HCT116 (cell line): ENCODE measurements at regions not wholly inside any gene's neighbourhood (a gene's known extent, or its start where the extent isn't known, plus 50 kb on each side); places are given as distances from the start of the nearest gene placed in this dataset.

Experiments used
- ATAC-seq: fragments of 200-7000 bp; cut with Tn5 transposase; 2 replicates; pipeline ENCODE4 v1.9.1; 2020; ENCODE audit warnings: mild to moderate bottlenecking, moderate library complexity
- BruUV-seq: library from RNA; stranded (reverse); fragments of 400-500 nt; replicated peaks from 2 replicates; lab custom pipeline; 2021; lab: Mats Ljungman, UMichigan
- CTCF ChIA-PET: fragments of 300-600 bp; sonication (Branson Sonifier 250); formaldehyde crosslinking; loops from one replicate; lab custom pipeline; 2021; ENCODE audit warnings: antibody characterized with exemption; lab: Charles Lee
- POLR2A ChIA-PET: fragments of 300-600, 350-600 bp; sonication (Branson Sonifier 250); formaldehyde crosslinking; loops from one replicate; lab custom pipeline; 2021; ENCODE audit warnings: antibody characterized with exemption; lab: Charles Lee
- RAD21 ChIA-PET, 2 experiments: fragments of 300-600 bp; sonication (Branson Sonifier 250); formaldehyde crosslinking; loops; one replicate each; lab custom pipeline; 2023; ENCODE audit warnings: low total read pairs in 2 of 2; ENCODE audit not compliant: uncharacterized antibody in 2 of 2, unreplicated experiment in 2 of 2, low non-redundant PET in 1 of 2; lab: Charles Lee
- DNase-seq: peaks from one replicate; pipeline ENCODE4 v3.0.0-alpha.2; 2010; ENCODE audit warnings: low read depth, low spot score
- H2AFZ ChIP-seq: fragments of 200-600 bp; shearing (Covaris generic), sonication (generic); 2 replicates; pipeline ENCODE4 v1.6.1; 2017; ENCODE audit warnings: low read depth, mixed run types, mixed read lengths, antibody characterized with exemption, low read length; ENCODE audit not compliant: poor library complexity, severe bottlenecking
- H3K27ac ChIP-seq: 2 replicates; pipeline ENCODE4 v1.5.1; 2012; ENCODE audit warnings: low read depth, low read length
- H3K27me3 ChIP-seq: fragments of 200-600 bp; sonication (generic); 2 replicates; pipeline ENCODE4 v1.6.1; 2016; ENCODE audit warnings: mixed run types, low read length, mixed read lengths; ENCODE audit not compliant: insufficient read depth
- H3K36me3 ChIP-seq, 2 experiments: fragments of 200-500 bp in 1 of 2; fragments of 200-600 bp in 1 of 2; sonication (Bioruptor generic) in 1 of 2; sonication (generic) in 1 of 2; 2 replicates each; pipeline versions ENCODE4 v1.5.1 to v1.6.1; 2014 to 2016; ENCODE audit warnings: low read length in 2 of 2, inconsistent platforms in 1 of 2, mixed read lengths in 1 of 2, mixed run types in 1 of 2; ENCODE audit not compliant: insufficient read depth in 2 of 2, control insufficient read depth in 1 of 2
- H3K4me1 ChIP-seq, 2 experiments: fragments of 200-600 bp in 1 of 2; sonication (generic) in 1 of 2; 2 replicates each; pipeline versions ENCODE4 v1.5.1 to v1.6.1; 2012 to 2017; ENCODE audit warnings: low read length in 2 of 2, inconsistent platforms in 1 of 2, mild to moderate bottlenecking in 1 of 2, mixed read lengths in 1 of 2, mixed run types in 1 of 2, moderate library complexity in 1 of 2; ENCODE audit not compliant: insufficient read depth in 2 of 2, control insufficient read depth in 1 of 2
- H3K4me2 ChIP-seq: fragments of 200-600 bp; sonication (generic); 2 replicates; pipeline ENCODE4 v1.6.1; 2017; ENCODE audit warnings: mixed run types, low read length, mixed read lengths
- H3K4me3 ChIP-seq, 2 experiments: fragments of 200-600 bp in 1 of 2; sonication (generic) in 1 of 2; replicated peaks in 1 of 2; 2 replicates each; pipeline ENCODE4 v1.5.1; 2011 to 2016; ENCODE audit warnings: low read length in 2 of 2, control low read depth in 1 of 2, low read depth in 1 of 2, mild to moderate bottlenecking in 1 of 2, mixed read lengths in 1 of 2, mixed run types in 1 of 2
- H3K79me2 ChIP-seq: fragments of 200-600 bp; sonication (generic); 2 replicates; pipeline ENCODE4 v1.6.1; 2017; ENCODE audit warnings: mild to moderate bottlenecking, mixed run types, low read length, moderate library complexity, mixed read lengths; ENCODE audit not compliant: insufficient read depth
- H3K9ac ChIP-seq: fragments of 200-600 bp; sonication (generic); 2 replicates; pipeline ENCODE4 v1.6.1; 2016; ENCODE audit warnings: low read length, mixed read lengths
- H3K9me2 ChIP-seq: fragments of 200-600 bp; sonication (generic), shearing (Covaris generic); 2 replicates; pipeline ENCODE4 v1.6.1; 2017; ENCODE audit warnings: mixed run types, mild to moderate bottlenecking, moderate library complexity; ENCODE audit not compliant: insufficient read depth
- H3K9me3 ChIP-seq, 2 experiments: fragments of 200-500 bp in 1 of 2; fragments of 200-600 bp in 1 of 2; sonication (Bioruptor generic) in 1 of 2; sonication (generic) in 1 of 2; 2 replicates each; pipeline ENCODE4 v1.6.1; 2014 to 2017; ENCODE audit warnings: low read length in 2 of 2, mixed read lengths in 2 of 2, inconsistent platforms in 1 of 2, low read depth in 1 of 2, mild to moderate bottlenecking in 1 of 2, mixed run types in 1 of 2, moderate library complexity in 1 of 2; ENCODE audit not compliant: control insufficient read depth in 1 of 2, insufficient read depth in 1 of 2
- H4K20me1 ChIP-seq: fragments of 200-600 bp; sonication (generic), shearing (Covaris generic); 2 replicates; pipeline ENCODE4 v1.6.1; 2017; ENCODE audit warnings: mixed run types, mild to moderate bottlenecking, moderate library complexity; ENCODE audit not compliant: insufficient read depth
- ATF3 ChIP-seq: IDR thresholded peaks from 2 replicates; pipeline ENCODE4 v1.6.1; 2012
- EGR1 ChIP-seq: IDR thresholded peaks from 2 replicates; pipeline ENCODE4 v1.6.1; 2012; ENCODE audit warnings: low read depth
- ELF1 ChIP-seq: IDR thresholded peaks from 2 replicates; pipeline ENCODE4 v1.6.1; 2012; ENCODE audit warnings: low read depth, borderline replicate concordance
- EZH2phosphoT487 ChIP-seq: fragments of 200-600 bp; IDR thresholded peaks from 2 replicates; pipeline ENCODE4 v1.6.1; 2018; ENCODE audit warnings: antibody characterized with exemption, borderline replicate concordance
- FOSL1 ChIP-seq: IDR thresholded peaks from 2 replicates; pipeline ENCODE4 v1.6.1; 2012; ENCODE audit warnings: low read depth
- JUND ChIP-seq: IDR thresholded peaks from 2 replicates; pipeline ENCODE4 v1.6.1; 2012
- MAX ChIP-seq: IDR thresholded peaks from 2 replicates; pipeline ENCODE4 v1.6.1; 2012
- POLR2AphosphoS5 ChIP-seq: IDR thresholded peaks from 2 replicates; pipeline ENCODE4 v1.6.1; 2011; ENCODE audit warnings: mild to moderate bottlenecking, low read depth, low read length, moderate library complexity
- RAD21 ChIP-seq: IDR thresholded peaks from 2 replicates; pipeline ENCODE4 v1.6.1; 2012; ENCODE audit warnings: low read depth, mild to moderate bottlenecking
- REST ChIP-seq: IDR thresholded peaks from 2 replicates; pipeline ENCODE4 v1.6.1; 2012; ENCODE audit warnings: low read depth
- SIN3A ChIP-seq: IDR thresholded peaks from 2 replicates; pipeline ENCODE4 v1.6.1; 2012; ENCODE audit warnings: low read depth
- SP1 ChIP-seq: IDR thresholded peaks from 2 replicates; pipeline ENCODE4 v1.6.1; 2012; ENCODE audit warnings: low read depth
- TCF7L2 ChIP-seq: IDR thresholded peaks from 2 replicates; pipeline ENCODE4 v1.7.0; 2011; ENCODE audit warnings: borderline replicate concordance, inconsistent platforms; ENCODE audit not compliant: insufficient read depth, insufficient read length; ENCODE audit errors: extremely low read depth
- ZBTB33 ChIP-seq: IDR thresholded peaks from 2 replicates; pipeline ENCODE4 v1.6.1; 2011; ENCODE audit warnings: mild to moderate bottlenecking, low read length, moderate library complexity; ENCODE audit not compliant: insufficient replicate concordance; ENCODE audit errors: extremely low read depth
- ZFX ChIP-seq: fragments of 450-650 bp; IDR thresholded peaks from 2 replicates; pipeline ENCODE4 v1.6.1; 2017
- ZNF274 ChIP-seq: fragments of 200-500 bp; sonication (Bioruptor generic); IDR thresholded peaks from 2 replicates; pipeline ENCODE4 v1.6.1; 2014; ENCODE audit warnings: mild to moderate bottlenecking, low read depth, low read length, inconsistent platforms
- intact Hi-C: fragments of 100-400 bp; cut with micrococcal nuclease; formaldehyde crosslinking; loops from 2 replicates; pipeline ENCODE4 v1.10.0; 2022

GRCh38 chr1:189774721-189775287 lies 702.9 kb downstream of the BRINP3 start:
- Histone ChIP-seq H3K9me3 (no peaks in the 10 kb centered on the region), H3K4me2 (peak overlapping the region; percentile 6; the same call in 1 of the 2 replicates), H3K9ac (no peak overlapping the region), H3K9me2 (no peaks in the 10 kb centered on the region), H3K27me3 (no peaks in the 10 kb centered on the region), H3K4me3 (no peak overlapping the region), H3K79me2 (no peaks in the 10 kb centered on the region), H3K4me1 (peaks cover 0 to 4% of the 10 kb centered on the region in 2 experiments; a peak in 1 of 4 replicates), H2AFZ (no peak overlapping the region), H3K36me3 (no peaks in the 10 kb centered on the region), H3K27ac (no peak overlapping the region), H4K20me1 (no peaks in the 10 kb centered on the region)
- DNase-seq, result no peak
- TF ChIP-seq JUND (no peak), EZH2phosphoT487 (no peak), ZFX (no peak), TCF7L2 (no peak), ELF1 (no peak), ZNF274 (no peak), SP1 (no peak), ATF3 (no peak), REST (no peak), POLR2AphosphoS5 (no peak), MAX (no peak), RAD21 (no peak), FOSL1 (no peak), ZBTB33 (no peak), SIN3A (no peak), EGR1 (no peak)
- ChIA-PET RAD21 (no interaction called here), POLR2A (no interaction called here), CTCF (no interaction called here)
- ATAC-seq, result no peak
- intact Hi-C loops, result loop anchor here (5.0 kb wide), 1 partner anchor 1128 kb away; no protein-coding TSS in a partner anchor
- no TSS peak for BruUV-seq
